H1 (cell line): ENCODE measurements at regions not wholly inside any gene's neighbourhood (a gene's known extent, or its start where the extent isn't known, plus 50 kb on each side); places are given as distances from the start of the nearest gene placed in this dataset.

ENCODE experiments used
- CTCF ChIP-seq, 3 experiments: IDR thresholded peaks; 1 replicate in 2 of 3; 2 replicates in 1 of 3; pipeline versions ENCODE4 v1.5.1 to v1.6.1; 2011; ENCODE audit warnings: low read length in 3 of 3, mild to moderate bottlenecking in 3 of 3, inconsistent platforms in 2 of 3, low read depth in 1 of 3, moderate library complexity in 1 of 3; ENCODE audit not compliant: insufficient read depth in 1 of 3; ENCODE audit errors: control extremely low read depth in 1 of 3
- GTF2F1 ChIP-seq: IDR thresholded peaks from 2 replicates; pipeline ENCODE4 v1.6.1; 2012; ENCODE audit warnings: low read depth, low read length, improper control_type of control experiment, borderline replicate concordance
- KDM1A ChIP-seq: fragments of 200-600, 300-600 bp; sonication (generic); IDR thresholded peaks from 2 replicates; pipeline ENCODE4 v1.7.1; 2016; ENCODE audit warnings: mild to moderate bottlenecking, low read length, borderline replicate concordance
- MAX ChIP-seq: IDR thresholded peaks from 2 replicates; pipeline ENCODE4 v1.6.1; 2012; ENCODE audit warnings: inconsistent platforms
- POLR2A ChIP-seq, 2 experiments: IDR thresholded peaks; 1 replicate in 1 of 2; 2 replicates in 1 of 2; pipeline ENCODE4 v1.6.1; 2011; ENCODE audit warnings: low read depth in 2 of 2, low read length in 2 of 2, mild to moderate bottlenecking in 2 of 2; ENCODE audit errors: control extremely low read depth in 1 of 2
- POLR2AphosphoS5 ChIP-seq: IDR thresholded peaks from 2 replicates; pipeline ENCODE4 v1.6.1; 2011; ENCODE audit warnings: low read depth, low read length
- SIRT6 ChIP-seq: IDR thresholded peaks from one replicate; pipeline ENCODE4 v1.7.1; 2012; ENCODE audit warnings: low read length, inconsistent platforms
- SUZ12 ChIP-seq: fragments of 200-600 bp; sonication (generic); IDR thresholded peaks from 2 replicates; pipeline ENCODE4 v1.6.1; 2012; ENCODE audit warnings: mild to moderate bottlenecking, inconsistent platforms, low read length, moderate library complexity, mixed read lengths
- TAF1 ChIP-seq: IDR thresholded peaks from 2 replicates; pipeline ENCODE4 v1.6.1; 2011; ENCODE audit warnings: mild to moderate bottlenecking, low read depth, low read length
- TEAD4 ChIP-seq: IDR thresholded peaks from 2 replicates; pipeline ENCODE4 v1.6.1; 2012; ENCODE audit warnings: low read depth, low read length, inconsistent platforms, mixed read lengths

- no peak for TF ChIP-seq CTCF (IDR thresholded peaks at IDR 0.05; ENCODE audit: control extremely low read depth in 1 of 3, insufficient read depth in 1 of 3, low read depth in 1 of 3, low read length in 3 of 3)
- no peak for TF ChIP-seq KDM1A
- no peak for TF ChIP-seq TAF1
- TF ChIP-seq TEAD4 = no peak
- TF ChIP-seq SIRT6 = no peak
- no peak for TF ChIP-seq POLR2AphosphoS5
- TF ChIP-seq MAX = no peak
- TF ChIP-seq GTF2F1 = no peak
- TF ChIP-seq SUZ12 = no peak
- no peak for TF ChIP-seq POLR2A (IDR thresholded peaks at IDR 0.05; ENCODE audit: control extremely low read depth in 1 of 2, low read depth in 2 of 2, low read length in 2 of 2)
Measured at GRCh38 chr1:193533853-193534252, 347.4 kb upstream of the B3GALT2 start.
